HS-27A (cell line): ENCODE measurements at regions not wholly inside any gene's neighbourhood (a gene's known extent, or its start where the extent isn't known, plus 50 kb on each side); places are given as distances from the start of the nearest gene placed in this dataset.

Experiments
- DNase-seq: peaks from one replicate; pipeline ENCODE4 v3.0.0-alpha.2; 2012; ENCODE audit warnings: low read depth, missing footprints

DNA sequence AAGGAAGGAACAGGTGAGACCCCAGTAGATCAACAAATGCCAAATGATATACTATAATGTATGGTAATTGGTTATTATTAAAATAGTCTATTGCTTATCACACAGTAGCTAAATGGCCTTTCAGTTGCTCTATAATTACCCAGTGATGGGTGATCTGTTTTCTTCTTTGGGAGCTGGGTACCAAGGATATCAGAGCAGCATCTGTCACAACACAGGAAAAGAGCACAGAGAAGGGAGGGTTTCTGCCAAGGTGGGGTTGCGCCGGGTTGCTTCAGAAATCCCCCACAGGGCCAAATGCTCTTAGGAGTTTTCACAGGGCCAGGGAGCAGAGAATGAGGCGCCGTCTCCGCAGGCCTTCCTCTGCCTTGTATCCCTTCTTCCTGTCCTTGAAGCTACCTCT, 469.4 kb downstream of the INSC start:
- DNase-seq: no peak

DNA sequence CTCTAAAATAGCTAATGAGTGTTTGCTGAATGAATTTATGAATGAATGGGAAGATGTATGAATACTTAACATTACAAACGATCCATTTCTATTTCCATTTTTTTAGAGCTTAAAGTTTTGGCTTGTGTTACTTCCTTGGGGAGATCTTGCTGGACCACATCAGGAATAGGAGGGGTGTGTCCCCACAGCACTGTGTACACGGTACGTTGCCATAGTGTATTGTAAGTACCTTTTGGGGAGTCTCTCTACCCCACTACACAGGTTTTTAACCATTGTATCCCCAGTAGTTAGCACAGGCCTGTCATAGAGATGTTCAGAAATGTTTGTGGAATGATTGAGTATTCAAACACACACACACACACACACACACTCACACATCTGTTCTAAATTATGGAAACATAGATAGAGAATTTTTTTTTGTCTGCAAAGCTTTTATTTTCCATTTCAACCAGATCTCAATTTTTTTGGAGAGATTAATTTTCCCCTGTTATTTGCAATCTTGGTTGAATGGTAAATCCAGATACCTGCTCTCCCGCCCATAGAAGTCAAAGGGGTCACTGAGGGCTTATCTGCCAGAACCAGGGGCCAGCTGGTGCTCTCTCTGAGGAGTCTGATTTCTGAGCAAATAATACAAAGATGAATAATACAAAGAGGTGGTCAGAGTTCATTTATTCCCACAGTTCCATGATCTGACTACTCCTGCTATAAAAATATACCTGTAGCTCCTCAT, 471.0 kb downstream of the INSC start:
- DNase-seq: no peak

DNA sequence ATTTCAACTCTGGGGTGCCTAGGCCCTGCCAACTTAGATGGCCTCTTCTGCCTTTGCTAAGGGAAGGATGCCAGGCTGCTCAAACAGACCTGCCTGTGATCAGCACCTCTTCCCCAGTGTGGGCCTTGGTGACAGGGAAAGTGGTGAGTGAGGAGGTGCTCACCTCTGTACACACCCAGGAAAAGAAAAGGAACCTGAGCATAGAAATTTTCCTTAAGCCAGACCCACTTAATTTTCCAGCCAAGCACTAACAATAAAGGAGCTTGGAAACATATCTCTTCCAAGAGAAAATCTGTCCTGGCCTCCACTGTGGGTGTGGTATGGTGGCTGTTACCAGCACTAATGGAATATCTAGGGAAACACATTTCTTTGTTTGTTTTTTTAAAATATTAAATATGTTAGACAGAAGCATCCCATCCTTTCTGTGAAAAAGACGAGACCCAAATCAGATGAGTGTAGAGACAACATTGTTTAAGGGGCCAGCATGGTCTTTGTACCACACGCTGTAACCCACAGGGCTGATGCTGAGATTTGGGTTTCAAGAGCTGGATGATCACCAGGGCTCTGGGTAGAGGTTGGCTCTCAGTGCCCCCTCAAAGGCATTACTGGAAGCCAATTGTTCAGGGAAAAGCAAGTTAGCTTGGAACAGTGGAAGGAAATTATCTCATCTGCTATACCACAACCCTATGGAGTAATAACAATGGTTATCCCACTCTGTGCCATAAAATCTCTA, 472.2 kb downstream of the INSC start:
- no peak for DNase-seq

DNA sequence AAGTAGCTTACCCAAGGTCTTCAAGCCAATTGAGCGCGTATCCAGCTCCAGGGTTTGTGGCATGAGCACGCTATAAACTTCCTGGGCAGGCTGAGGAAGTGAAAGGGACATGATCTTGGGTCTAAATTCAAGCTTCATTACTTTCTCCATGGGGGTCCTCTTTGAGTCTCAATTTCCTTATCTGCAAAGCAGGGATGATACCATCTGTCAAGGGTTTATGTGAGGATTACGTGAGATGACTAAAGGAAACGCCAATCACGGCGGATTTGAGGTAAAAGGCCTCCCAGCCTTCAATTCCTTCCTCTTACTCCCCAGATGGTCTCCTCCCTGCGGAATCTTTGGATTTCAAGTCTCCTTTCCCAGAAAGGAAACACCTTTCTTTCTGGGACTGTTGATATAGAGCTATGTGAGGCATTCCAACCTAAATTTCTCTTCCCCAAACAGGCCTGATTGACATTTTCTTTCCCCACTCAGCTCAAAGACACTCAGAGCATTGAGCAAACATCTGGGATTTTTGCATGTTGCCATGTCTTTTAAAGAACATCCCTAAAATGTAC, 474.4 kb downstream of the INSC start:
- no peak for DNase-seq

DNA sequence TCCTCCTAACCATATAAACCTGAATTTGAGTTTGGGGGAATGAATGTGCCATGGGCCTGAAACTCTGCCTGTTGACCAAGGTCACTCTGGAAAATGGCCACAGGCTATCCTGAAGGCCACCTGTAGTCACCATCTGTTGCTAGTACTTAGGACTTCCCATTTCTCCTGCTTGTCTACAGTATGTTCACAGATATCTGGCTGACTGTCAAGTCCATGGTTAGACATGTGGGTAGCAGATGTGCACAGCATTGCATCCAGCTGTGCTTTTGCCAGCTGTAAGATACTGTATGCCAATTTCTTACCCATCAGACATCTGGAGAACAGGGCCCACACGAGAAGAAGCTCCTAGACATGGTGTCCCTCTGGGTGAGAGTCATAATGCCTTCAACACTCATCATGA, 475.4 kb downstream of the INSC start:
- DNase-seq: no peak

DNA sequence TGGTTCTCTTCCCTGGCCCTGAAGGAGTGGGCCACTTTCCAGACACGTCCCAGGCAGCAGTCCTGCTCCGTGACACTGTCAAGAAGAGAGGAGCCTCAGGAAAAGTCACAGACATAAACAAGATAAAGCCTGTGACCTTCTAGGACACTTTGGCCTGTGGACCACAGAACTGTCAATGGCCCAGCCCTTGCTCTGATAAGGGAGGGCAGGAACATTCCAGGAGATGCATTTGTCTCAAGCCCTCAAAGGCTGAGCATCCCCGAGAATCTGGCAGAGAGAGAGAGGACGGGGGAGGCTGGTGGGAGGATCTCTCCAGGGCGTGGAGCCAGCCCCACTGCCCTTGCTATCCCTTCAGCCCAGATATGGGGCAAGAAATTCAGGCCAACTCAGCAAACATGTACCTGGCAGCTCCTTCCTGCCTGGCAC, 476.4 kb downstream of the INSC start:
- no peak for DNase-seq

DNA sequence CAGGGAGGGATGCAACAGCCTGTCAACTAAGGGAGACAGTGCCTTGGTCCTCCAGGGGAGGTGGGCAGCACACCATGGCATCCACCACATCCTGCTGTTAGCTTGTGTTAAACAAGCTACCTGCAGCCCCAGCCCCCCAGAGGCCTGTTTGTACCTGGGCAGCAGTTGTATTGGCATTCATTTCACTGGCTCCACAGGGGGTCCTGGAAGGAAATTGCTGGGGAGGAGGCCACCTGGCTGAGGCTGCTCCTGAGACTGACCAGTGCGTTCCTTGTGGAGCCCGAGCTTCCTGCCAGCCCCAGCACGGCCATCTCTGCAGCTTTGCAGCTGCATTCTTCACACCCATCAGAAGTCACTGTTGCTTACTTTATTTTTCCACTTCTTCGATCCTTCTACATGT, 479.9 kb downstream of the INSC start:
- DNase-seq: no peak

DNA sequence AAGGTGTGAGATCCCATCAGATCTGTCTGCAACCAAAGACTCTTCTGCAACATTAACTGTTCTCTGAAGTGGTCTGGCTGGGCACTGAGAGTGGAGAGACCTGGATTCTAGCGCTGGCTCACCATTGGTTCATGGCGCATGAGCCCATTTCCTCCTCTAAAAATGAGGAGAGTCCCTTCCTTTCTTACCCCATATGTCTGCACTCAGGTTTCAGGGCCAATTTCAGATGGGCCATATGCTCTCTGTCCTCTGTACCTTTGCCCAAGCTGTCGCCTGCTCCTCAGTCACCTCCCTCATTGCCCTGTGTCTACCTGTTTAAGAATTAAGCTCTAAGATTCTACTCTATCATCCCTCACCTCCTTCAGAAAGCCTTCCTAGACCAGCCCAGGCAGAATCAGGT, 484.7 kb downstream of the INSC start:
- no peak for DNase-seq

DNA sequence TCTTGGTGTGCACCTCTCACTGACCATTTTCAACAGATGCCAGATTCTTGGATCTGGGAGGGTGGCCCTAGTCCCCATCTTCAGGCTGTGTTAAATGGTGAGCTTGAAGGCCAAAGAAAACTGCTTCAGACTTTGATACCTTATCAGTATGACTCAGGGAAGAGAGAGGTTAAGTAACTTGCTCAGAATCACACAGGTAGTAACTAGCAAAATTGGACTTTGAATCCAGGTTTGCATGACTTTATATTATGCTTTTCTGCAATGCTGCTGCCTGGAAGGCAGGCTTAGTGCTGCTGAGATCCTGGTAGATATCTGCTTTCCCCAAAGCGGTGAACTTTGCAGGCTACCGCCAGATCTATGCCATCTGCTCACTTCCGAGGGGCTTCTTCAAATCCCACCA, 487.3 kb downstream of the INSC start:
- DNase-seq: no peak

DNA sequence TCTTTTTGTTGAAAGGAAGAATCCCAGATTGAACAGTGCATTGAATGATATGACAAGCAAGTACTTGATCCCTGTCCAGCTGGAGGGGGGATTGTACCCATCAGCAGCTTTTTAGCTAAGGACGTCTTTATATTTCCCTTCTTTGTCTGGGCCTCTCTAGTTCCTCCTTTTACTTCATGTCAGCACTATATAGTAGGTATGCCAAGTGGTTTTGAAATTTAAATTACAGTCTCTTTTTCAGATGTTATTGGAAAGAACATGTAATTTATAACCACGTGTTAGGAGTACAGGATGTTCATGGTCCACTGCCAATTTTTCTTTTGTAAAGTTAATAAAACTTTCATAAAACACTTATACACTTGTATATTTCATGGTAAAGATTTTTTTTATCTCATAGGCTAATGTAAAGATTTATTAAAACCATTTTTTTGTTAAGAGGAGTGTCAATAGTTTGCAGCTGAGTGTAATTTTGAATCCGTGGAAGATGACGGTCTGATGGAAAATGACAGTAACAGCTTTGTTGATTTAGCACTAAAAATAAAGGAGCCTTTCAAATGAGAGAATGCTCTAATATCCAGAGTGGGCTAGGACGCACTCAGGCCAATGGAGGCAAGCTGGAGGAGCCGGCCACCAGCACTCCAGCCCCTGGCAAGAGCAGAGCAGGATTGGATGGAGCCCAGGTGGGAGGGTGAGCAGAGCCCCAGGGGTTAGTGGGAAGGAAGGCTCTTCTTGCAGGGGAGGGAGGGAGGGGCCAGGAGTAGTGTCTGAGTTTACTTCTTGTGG, 488.3 kb downstream of the INSC start:
- no peak for DNase-seq

DNA sequence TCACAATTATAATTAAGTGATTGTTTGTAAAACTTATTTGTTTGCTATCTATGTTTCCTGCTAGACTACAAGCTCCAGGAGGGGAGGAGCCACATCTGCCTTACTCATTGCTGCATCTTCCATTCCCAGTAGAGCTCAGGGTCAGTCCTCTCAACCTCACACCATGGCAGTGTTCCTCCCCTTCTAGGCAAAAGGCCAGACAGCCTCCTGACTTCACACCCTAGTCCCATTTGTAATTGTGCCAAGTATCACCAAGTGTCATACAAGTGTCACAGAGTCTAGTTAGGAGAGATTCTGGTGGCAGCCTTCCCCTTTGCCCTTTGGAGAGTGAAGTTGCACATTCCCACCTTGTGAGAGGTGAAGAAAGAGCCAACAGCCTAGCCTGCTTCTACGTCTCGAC, 490.4 kb downstream of the INSC start:
- DNase-seq: no peak

DNA sequence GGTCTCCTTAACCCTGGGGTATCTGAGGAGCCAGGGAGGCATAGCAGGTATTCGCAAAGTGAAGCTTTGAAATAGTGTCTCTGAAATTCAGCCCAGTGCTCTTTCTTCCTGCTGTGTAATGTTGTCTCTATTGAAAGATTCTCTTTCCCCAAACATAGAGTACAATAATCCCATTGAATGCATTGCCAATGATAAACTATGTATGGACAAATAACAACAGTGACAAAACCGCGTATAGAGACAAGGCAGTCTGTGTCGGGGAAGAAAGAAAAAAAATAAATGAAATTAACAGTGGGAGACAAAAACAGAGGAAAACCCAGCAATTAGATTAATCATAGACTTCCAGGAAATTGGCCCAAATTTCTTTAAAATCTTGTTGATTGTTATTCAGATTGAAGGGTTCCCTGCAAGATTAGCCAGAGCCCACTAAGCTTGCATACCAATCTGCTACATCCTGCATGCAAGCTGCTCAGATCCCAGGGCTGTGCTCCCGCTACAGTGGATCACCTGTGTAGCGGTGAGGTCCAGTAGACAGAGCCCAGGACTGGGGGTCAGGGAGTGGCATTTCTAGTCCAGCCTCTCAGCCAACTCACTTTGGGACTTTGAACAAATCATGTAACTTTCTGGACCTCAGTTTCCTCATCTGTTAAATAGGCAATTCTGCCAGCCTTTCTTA, 492.8 kb downstream of the INSC start:
- DNase-seq: no peak

DNA sequence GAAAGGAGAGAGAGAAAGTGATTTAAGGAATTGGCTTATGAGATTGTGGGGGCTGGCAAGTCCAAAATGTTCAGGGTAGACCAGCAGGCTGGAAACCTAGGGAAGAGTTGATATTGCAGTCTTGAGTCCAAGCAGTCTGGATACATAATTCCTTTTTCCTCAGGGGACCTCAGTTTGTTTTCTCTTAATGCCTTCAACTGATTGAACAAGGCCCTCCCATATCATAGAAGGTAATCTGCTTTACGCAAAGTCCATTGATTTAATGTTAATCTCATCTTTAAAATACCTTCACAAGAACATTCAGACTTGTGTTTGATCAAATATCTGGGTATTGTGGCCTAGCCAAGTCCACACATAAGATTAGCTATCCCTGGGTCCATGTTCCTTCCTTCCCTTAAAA, 494.7 kb downstream of the INSC start:
- no peak for DNase-seq

DNA sequence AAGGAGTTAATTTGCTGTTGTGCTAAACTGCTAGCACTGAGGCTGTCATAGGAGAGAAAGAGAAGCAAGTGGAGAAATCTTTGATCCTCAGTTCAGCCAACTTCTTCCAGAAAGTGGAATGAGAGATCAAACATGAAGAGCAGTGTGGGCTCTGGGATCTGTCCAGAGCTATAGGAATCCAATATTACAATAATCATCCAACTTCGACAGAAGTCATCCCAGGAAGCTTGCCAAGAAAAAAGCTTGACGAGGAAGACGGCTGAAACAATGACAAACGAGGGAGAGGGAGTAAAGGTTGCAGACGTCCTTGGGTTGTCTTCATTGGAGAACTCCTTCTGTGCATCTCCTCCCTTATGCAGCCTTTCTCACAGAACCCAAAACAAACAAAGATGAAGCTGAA, 496.2 kb downstream of the INSC start:
- no peak for DNase-seq

DNA sequence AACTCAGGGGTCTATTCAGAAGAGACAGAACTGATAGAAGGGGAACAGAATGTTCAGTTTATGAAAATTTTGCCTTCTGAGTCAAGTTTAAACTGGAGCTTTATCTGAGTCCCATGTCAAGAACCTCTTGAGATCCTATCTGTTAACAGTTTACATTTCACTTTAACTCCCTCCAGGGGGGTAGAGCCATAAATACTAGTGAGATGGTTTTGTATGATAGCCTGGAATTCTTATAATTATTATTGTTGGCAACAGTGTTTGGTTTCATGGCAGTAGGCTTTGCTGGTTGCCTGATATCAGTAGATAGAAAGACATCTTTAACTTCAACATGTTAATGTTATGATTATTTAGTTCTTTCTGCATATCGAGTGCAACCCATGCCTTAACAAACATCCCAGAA, 498.5 kb downstream of the INSC start:
- DNase-seq: no peak

DNA sequence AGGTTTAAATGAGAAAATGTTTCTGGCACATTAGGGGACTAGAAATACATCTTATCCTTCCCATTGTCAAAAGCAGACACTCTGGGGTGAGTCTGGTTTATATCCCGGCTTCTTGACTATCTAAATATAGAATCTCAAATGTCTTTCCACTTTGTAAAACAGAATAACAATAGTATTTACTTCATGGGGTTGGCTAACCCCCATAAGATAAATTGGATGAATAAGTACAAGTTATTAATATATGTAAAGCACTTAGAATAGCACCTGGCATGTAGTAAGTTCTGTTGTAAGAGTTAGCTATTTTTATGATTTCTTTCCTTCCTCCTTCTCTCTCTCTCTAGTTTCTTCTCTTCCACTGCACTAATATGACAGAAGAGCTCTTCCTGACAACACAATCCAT, 499.1 kb downstream of the INSC start:
- no peak for DNase-seq

DNA sequence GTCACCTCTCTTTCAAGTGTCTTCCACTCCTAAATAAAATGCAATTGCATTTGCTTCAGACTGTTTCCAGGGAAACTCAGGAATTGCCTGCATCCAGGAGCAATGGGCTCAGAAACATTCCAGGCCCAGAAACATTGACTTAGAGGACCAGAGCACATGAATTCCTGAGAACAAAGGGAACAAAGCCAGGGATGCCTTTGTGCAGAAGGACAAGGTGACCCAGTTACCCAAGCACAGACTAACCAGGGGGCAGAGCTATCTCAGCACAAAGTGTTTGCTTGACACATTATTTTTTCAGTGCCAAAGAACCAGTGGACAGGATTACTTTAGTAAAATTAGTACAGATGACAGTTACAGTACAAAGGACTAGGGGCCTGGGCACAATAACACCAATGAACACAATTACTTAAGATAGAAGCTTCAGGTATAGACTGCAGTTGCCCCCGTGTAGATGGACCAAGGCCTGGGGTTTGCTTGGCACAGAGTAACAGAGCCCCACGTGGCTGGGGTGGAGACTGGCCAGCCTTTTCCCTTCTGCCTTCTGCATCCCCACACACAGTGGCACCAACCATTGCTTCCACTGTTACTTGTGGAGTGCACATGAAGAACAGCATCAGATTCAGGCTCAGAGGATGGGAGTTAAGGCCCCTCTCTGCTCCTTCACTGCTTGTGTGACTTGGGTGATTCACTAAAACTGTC, 500.8 kb downstream of the INSC start:
- DNase-seq: no peak

DNA sequence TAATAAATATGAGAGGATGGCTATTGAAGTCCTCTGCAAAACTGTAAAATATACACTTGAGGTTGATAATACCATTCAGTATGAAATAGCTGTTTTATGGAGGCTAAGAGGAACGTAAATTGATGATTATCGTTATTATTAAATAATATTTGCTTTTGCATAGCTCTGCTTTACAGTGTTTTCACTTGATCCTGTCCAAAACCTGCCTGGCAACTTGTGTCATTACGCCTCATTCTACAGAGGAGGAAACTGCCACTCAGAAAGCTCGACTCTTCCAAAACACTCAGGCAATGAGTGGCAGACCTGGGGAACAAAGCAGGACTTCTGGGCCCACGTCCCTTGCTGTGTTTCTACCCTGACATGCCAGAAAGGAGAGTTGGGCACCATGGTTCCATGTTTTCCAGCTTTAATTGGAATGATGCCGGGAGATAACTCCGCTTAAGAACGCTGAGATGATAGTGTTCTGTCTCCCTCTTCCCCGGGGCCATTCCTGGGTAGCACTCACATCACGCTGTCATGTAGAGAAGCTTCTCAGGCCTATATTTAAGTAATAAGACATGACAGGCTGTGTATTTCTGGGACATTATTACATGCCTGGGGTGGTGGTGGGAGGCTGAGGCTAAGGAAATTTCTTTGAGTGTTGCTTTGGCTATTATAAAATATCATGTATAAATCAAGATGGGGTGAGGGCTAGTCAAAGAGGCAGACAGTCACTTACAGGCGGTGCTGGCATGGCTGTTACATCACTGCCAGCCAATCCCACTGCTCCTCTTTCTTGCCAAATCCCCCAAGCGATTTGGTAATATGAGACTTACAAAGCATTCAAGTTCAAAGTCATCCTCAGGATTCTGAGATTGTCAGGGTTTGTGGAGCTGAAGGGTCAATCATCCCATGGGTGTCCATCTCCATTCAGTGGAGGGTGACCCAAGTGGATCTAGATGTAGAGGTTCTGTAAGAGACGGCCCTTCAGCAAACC, 501.7 kb downstream of the INSC start:
- no peak for DNase-seq

DNA sequence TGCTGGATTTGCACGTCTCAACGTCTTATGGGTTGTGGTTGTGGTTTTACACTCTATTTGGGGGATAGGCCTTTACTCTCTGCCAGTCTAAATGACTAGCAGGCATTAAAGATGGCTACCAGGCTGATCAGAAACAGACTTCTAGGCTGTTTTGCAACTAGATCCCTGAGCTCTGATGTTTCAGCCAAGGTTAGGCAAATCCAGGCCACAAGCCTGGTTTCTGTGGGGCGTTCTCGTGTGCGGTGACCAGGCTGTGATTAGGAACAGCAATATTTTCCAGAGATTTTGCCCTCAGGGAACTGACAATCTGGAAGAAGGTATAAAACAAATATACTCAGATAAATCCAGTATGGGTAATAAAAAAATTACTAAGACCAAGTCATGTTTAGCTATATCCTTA, 502.4 kb downstream of the INSC start:
- no peak for DNase-seq

DNA sequence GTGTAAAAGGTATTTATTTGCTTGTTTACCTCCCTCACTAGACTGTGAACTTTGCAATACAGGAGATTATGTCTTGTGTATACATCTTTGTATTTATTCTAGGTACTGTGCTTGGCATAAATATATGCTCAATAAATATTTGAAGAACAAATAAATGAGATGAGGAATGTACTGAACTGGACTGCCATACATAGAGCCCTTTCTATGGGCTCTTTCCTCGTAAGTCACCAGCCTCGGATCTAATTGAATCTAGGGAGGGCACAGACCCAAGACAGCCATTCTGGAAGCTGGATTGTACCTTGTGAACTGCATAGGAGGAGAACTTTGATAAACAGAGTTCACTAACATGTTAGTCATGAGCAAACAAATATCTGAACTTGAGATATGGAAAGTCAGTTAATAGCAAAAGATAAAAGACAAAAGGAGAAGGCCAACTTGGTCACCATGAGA, 503.9 kb downstream of the INSC start:
- DNase-seq: no peak
